ENCODE measurements at regions not wholly inside any gene's neighbourhood (a gene's known extent, or its start where the extent isn't known, plus 50 kb on each side); places are given as distances from the start of the nearest gene placed in this dataset.

GRCh38 chr17:33854596-33854995, 400.5 kb upstream of the CCL2 start:
- no peak overlapping the region for H2AFZ ChIP-seq (ENCODE audit: insufficient read depth, low read depth, low read length, poor library complexity, severe bottlenecking)
- H3K79me2 ChIP-seq (ENCODE audit: control insufficient read depth, insufficient read depth, low read length): no peaks in the 10 kb centered on the region
- H3K9me3 Mint-ChIP-seq (ENCODE audit: insufficient read depth): peaks cover 3% of the 10 kb centered on the region
- ChIA-PET CTCF (no interaction called here), POLR2A (no interaction called here)
- H3K4me1 ChIP-seq (ENCODE audit: control insufficient read depth in 2 of 2, insufficient read depth in 2 of 2, low read length in 2 of 2): no peaks in the 10 kb centered on the region
- DNase-seq: no peak
- WGBS (ENCODE audit: insufficient coverage): 71% methylated on average over 2 of the region's 2 CpGs
- no peak overlapping the region for H3K4me3 ChIP-seq (ENCODE audit: control extremely low read depth in 1 of 5, extremely low read depth in 1 of 5, insufficient read depth in 1 of 5, low read depth in 2 of 5, low read length in 4 of 5)
- peaks cover 0 to 5% (median 0%) of the 10 kb centered on the region in 4 experiments for H3K27me3 ChIP-seq (replicated peaks in 1 of 4; ENCODE audit: control extremely low read depth in 1 of 4, control insufficient read depth in 3 of 4, insufficient read depth in 4 of 4, low read length in 3 of 4)
- peaks cover 0 to 5% (median 0%) of the 10 kb centered on the region in 3 donors for H3K9me3 ChIP-seq (ENCODE audit: control extremely low read depth in 1 of 3, control insufficient read depth in 2 of 3, insufficient read depth in 1 of 3, low read length in 2 of 3)
- no peak overlapping the region for H3K4me2 ChIP-seq (replicated peaks; ENCODE audit: low read depth, low read length, poor library complexity, severe bottlenecking)
- no peaks in the 10 kb centered on the region for H4K20me1 ChIP-seq (ENCODE audit: control insufficient read depth, insufficient read depth, low read length, poor library complexity, severe bottlenecking)
- intact Hi-C loops (cut with micrococcal nuclease): no loop called here
- H3K4me1 Mint-ChIP-seq: no peaks in the 10 kb centered on the region
- no peak overlapping the region for H3K9ac ChIP-seq (ENCODE audit: low read length)
- no peak overlapping the region for H3K27ac Mint-ChIP-seq
- ATAC-seq (ENCODE audit: low read depth): no peak
- no peak overlapping the region for H3K27ac ChIP-seq (ENCODE audit: low read length in 2 of 2)
- H3K27me3 Mint-ChIP-seq: peaks cover 17% of the 10 kb centered on the region
- H3K36me3 ChIP-seq (replicated peaks in 1 of 2; ENCODE audit: control extremely low read depth in 1 of 2, control insufficient read depth in 1 of 2, extremely low read depth in 1 of 2, insufficient read depth in 2 of 2, low read length in 1 of 2): no peaks in the 10 kb centered on the region
- TF ChIP-seq, protein P1, sequence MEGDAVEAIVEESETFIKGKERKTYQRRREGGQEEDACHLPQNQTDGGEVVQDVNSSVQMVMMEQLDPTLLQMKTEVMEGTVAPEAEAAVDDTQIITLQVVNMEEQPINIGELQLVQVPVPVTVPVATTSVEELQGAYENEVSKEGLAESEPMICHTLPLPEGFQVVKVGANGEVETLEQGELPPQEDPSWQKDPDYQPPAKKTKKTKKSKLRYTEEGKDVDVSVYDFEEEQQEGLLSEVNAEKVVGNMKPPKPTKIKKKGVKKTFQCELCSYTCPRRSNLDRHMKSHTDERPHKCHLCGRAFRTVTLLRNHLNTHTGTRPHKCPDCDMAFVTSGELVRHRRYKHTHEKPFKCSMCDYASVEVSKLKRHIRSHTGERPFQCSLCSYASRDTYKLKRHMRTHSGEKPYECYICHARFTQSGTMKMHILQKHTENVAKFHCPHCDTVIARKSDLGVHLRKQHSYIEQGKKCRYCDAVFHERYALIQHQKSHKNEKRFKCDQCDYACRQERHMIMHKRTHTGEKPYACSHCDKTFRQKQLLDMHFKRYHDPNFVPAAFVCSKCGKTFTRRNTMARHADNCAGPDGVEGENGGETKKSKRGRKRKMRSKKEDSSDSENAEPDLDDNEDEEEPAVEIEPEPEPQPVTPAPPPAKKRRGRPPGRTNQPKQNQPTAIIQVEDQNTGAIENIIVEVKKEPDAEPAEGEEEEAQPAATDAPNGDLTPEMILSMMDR (IDR thresholded peaks at IDR 0.05): no peak
- no peak for TF ChIP-seq EZH2 (IDR thresholded peaks at IDR 0.05; ENCODE audit: borderline replicate concordance, insufficient read depth, low read depth, low read length, poor library complexity, severe bottlenecking)
- H3K4me3 Mint-ChIP-seq: no peak overlapping the region

DNA sequence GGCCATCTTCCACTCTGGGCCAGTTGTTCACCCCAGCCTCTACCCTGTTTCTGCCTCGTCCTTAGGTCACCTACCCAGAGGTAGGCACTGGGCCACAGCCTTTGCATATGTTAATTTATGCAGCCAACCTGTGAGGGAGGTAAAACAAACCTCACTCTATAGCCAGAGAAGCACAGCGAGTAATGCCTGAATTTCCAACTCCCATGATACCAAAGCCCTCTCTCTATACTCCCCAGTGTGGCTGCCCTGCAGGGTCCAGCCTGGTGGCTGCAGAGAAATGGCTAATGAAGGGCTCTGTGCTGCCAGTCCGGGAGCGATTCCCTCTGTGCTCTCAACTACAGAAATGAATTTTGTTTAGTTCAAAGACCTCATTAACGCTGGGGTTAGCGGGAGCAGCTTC, 397.0 kb upstream of the CCL2 start:
- peaks cover 0 to 5% (median 0%) of the 10 kb centered on the region in 3 donors for H3K9me3 ChIP-seq (ENCODE audit: control extremely low read depth in 1 of 3, control insufficient read depth in 2 of 3, insufficient read depth in 1 of 3, low read length in 2 of 3)
- intact Hi-C loops (cut with micrococcal nuclease): no loop called here
- Mint-ChIP-seq H3K9me3 (ENCODE audit: insufficient read depth) (peaks cover 3% of the 10 kb centered on the region), H3K4me1 (no peaks in the 10 kb centered on the region), H3K27ac (no peak overlapping the region), H3K4me3 (no peak overlapping the region), H3K27me3 (peaks cover 11% of the 10 kb centered on the region)
- no peak for ATAC-seq (ENCODE audit: low read depth)
- H3K4me2 ChIP-seq (replicated peaks; ENCODE audit: low read depth, low read length, poor library complexity, severe bottlenecking): no peak overlapping the region
- no peaks in the 10 kb centered on the region for H3K79me2 ChIP-seq (ENCODE audit: control insufficient read depth, insufficient read depth, low read length)
- DNase-seq: no peak
- no peak for TF ChIP-seq EZH2 (IDR thresholded peaks at IDR 0.05; ENCODE audit: borderline replicate concordance, insufficient read depth, low read depth, low read length, poor library complexity, severe bottlenecking)
- TF ChIP-seq, protein P1 (IDR thresholded peaks at IDR 0.05): no peak
- WGBS (ENCODE audit: insufficient coverage): 40% methylated on average over 5 of the region's 6 CpGs
- no peaks in the 10 kb centered on the region for H4K20me1 ChIP-seq (ENCODE audit: control insufficient read depth, insufficient read depth, low read length, poor library complexity, severe bottlenecking)
- no peak overlapping the region for H3K9ac ChIP-seq (ENCODE audit: low read length)
- H3K27ac ChIP-seq (ENCODE audit: low read length in 2 of 2): no peak overlapping the region
- H3K36me3 ChIP-seq (replicated peaks in 1 of 2; ENCODE audit: control extremely low read depth in 1 of 2, control insufficient read depth in 1 of 2, extremely low read depth in 1 of 2, insufficient read depth in 2 of 2, low read length in 1 of 2): no peaks in the 10 kb centered on the region
- no peaks in the 10 kb centered on the region for H3K4me1 ChIP-seq (ENCODE audit: control insufficient read depth in 2 of 2, insufficient read depth in 2 of 2, low read length in 2 of 2)
- CTCF ChIA-PET: no interaction called here
- peaks cover 0 to 5% (median 0%) of the 10 kb centered on the region in 4 experiments for H3K27me3 ChIP-seq (replicated peaks in 1 of 4; ENCODE audit: control extremely low read depth in 1 of 4, control insufficient read depth in 3 of 4, insufficient read depth in 4 of 4, low read length in 3 of 4)
- H3K4me3 ChIP-seq (ENCODE audit: control extremely low read depth in 1 of 5, extremely low read depth in 1 of 5, insufficient read depth in 1 of 5, low read depth in 2 of 5, low read length in 4 of 5): no peak overlapping the region
- POLR2A ChIA-PET: no interaction called here
- no peak overlapping the region for H2AFZ ChIP-seq (ENCODE audit: insufficient read depth, low read depth, low read length, poor library complexity, severe bottlenecking)
